Activated CD4-positive, alpha-beta T cell treated with anti-CD3 and anti-CD28 coated beads, Interleukin-2, amount 50 U/mL, for 16 hours (primary cell): ENCODE measurements at regions not wholly inside any gene's neighbourhood (a gene's known extent, or its start where the extent isn't known, plus 50 kb on each side); places are given as distances from the start of the nearest gene placed in this dataset.

ENCODE experiments used
- DNase-seq: peaks from one replicate; pipeline ENCODE4 v3.0.0-alpha.2; 2020

- no peak for DNase-seq
Measured at GRCh38 chr3:15952543-15953175, 154.9 kb upstream of the ANKRD28 start.

- peak; percentile 11 for DNase-seq
Measured at GRCh38 chr3:15953841-15954240, 156.1 kb upstream of the ANKRD28 start.

- no peak for DNase-seq
Measured at GRCh38 chr3:15955968-15956367, 158.2 kb upstream of the ANKRD28 start.

- no peak for DNase-seq
Measured at GRCh38 chr3:15958692-15959433, 161.1 kb upstream of the ANKRD28 start.

- no peak for DNase-seq
Measured at GRCh38 chr3:15959434-15959811, 161.6 kb upstream of the ANKRD28 start.

- no peak for DNase-seq
Measured at GRCh38 chr3:15964605-15965442, 167.0 kb upstream of the ANKRD28 start.

GRCh38 chr3:15967577-15967976, 169.8 kb upstream of the ANKRD28 start:
- no peak for DNase-seq

- no peak for DNase-seq
Measured at GRCh38 chr3:15969874-15970640, 172.3 kb upstream of the ANKRD28 start.

GRCh38 chr3:15973414-15973813, 175.6 kb upstream of the ANKRD28 start:
- no peak for DNase-seq

- no peak for DNase-seq
Measured at GRCh38 chr3:15973940-15974339, 176.2 kb upstream of the ANKRD28 start.

- DNase-seq, result no peak
Measured at GRCh38 chr3:15974647-15975046, 176.9 kb upstream of the ANKRD28 start.

- DNase-seq, result no peak
Measured at GRCh38 chr3:15976524-15976923, 178.7 kb upstream of the ANKRD28 start.

GRCh38 chr3:15977090-15977489, 179.3 kb upstream of the ANKRD28 start:
- no peak for DNase-seq

GRCh38 chr3:15977598-15978232, 179.9 kb upstream of the ANKRD28 start:
- no peak for DNase-seq

GRCh38 chr3:15978801-15979200, 181.0 kb upstream of the ANKRD28 start:
- DNase-seq, result no peak

GRCh38 chr3:15979495-15979894, 181.7 kb upstream of the ANKRD28 start:
- DNase-seq, result no peak

- no peak for DNase-seq
Measured at GRCh38 chr3:15979900-15980299, 182.1 kb upstream of the ANKRD28 start.

GRCh38 chr3:15982243-15982642, 184.5 kb upstream of the ANKRD28 start:
- no peak for DNase-seq

- no peak for DNase-seq
Measured at GRCh38 chr3:15982667-15983196, 185.0 kb upstream of the ANKRD28 start.

GRCh38 chr3:15983232-15983631, 185.5 kb upstream of the ANKRD28 start:
- no peak for DNase-seq

GRCh38 chr3:15983693-15984092, 185.9 kb upstream of the ANKRD28 start:
- DNase-seq, result no peak

GRCh38 chr3:15989419-15989818, 185.1 kb upstream of the GALNT15 start:
- no peak for DNase-seq
